ENCODE measurements at regions not wholly inside any gene's neighbourhood (a gene's known extent, or its start where the extent isn't known, plus 50 kb on each side); places are given as distances from the start of the nearest gene placed in this dataset.

DNA sequence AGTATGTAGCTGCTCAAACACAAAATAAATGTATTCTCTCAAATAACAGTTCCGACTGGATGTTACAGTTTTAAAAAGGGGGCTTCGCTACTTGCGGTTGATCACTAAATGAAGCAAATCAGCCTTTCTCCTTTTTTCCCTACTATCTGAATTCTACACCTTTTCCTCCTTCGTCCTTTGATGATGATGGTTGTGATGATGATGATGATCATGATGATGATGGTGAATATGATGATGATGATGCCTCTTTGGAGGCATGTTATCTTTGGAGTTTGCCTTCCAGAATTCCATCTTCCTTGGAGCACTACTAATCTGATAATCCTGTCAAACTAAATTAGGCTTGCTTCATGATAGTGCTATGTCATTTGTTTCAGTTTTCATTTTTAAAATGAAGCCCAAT, 1073.3 kb downstream of the SOCS6 start:
- TF ChIP-seq, protein P1, sequence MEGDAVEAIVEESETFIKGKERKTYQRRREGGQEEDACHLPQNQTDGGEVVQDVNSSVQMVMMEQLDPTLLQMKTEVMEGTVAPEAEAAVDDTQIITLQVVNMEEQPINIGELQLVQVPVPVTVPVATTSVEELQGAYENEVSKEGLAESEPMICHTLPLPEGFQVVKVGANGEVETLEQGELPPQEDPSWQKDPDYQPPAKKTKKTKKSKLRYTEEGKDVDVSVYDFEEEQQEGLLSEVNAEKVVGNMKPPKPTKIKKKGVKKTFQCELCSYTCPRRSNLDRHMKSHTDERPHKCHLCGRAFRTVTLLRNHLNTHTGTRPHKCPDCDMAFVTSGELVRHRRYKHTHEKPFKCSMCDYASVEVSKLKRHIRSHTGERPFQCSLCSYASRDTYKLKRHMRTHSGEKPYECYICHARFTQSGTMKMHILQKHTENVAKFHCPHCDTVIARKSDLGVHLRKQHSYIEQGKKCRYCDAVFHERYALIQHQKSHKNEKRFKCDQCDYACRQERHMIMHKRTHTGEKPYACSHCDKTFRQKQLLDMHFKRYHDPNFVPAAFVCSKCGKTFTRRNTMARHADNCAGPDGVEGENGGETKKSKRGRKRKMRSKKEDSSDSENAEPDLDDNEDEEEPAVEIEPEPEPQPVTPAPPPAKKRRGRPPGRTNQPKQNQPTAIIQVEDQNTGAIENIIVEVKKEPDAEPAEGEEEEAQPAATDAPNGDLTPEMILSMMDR (IDR thresholded peaks at IDR 0.05), result no peak
- TF ChIP-seq POLR2AphosphoS5 (IDR thresholded peaks at IDR 0.05; ENCODE audit: low read depth, low read length), result no peak
- no peak for TF ChIP-seq SIN3A (IDR thresholded peaks at IDR 0.05; ENCODE audit: borderline replicate concordance, insufficient read depth, low read depth, low read length)
- TF ChIP-seq, protein P2, sequence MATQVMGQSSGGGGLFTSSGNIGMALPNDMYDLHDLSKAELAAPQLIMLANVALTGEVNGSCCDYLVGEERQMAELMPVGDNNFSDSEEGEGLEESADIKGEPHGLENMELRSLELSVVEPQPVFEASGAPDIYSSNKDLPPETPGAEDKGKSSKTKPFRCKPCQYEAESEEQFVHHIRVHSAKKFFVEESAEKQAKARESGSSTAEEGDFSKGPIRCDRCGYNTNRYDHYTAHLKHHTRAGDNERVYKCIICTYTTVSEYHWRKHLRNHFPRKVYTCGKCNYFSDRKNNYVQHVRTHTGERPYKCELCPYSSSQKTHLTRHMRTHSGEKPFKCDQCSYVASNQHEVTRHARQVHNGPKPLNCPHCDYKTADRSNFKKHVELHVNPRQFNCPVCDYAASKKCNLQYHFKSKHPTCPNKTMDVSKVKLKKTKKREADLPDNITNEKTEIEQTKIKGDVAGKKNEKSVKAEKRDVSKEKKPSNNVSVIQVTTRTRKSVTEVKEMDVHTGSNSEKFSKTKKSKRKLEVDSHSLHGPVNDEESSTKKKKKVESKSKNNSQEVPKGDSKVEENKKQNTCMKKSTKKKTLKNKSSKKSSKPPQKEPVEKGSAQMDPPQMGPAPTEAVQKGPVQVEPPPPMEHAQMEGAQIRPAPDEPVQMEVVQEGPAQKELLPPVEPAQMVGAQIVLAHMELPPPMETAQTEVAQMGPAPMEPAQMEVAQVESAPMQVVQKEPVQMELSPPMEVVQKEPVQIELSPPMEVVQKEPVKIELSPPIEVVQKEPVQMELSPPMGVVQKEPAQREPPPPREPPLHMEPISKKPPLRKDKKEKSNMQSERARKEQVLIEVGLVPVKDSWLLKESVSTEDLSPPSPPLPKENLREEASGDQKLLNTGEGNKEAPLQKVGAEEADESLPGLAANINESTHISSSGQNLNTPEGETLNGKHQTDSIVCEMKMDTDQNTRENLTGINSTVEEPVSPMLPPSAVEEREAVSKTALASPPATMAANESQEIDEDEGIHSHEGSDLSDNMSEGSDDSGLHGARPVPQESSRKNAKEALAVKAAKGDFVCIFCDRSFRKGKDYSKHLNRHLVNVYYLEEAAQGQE (IDR thresholded peaks at IDR 0.05; ENCODE audit: insufficient read depth in 1 of 2, low read depth in 2 of 2, low read length in 1 of 2), result no peak
